Endothelial cell of umbilical vein (primary cell): ENCODE measurements at regions not wholly inside any gene's neighbourhood (a gene's known extent, or its start where the extent isn't known, plus 50 kb on each side); places are given as distances from the start of the nearest gene placed in this dataset.

ENCODE experiments used
- BruUV-seq: library from RNA; stranded (reverse); fragments of 400-500 nt; replicated peaks from 2 replicates; lab custom pipeline; 2021; lab: Mats Ljungman, UMichigan
- CTCF ChIA-PET: fragments of 300-600, 350-600 bp; sonication (Branson Sonifier 250); formaldehyde crosslinking; loops from one replicate; lab custom pipeline; 2021; ENCODE audit warnings: antibody characterized with exemption, inconsistent platforms; lab: Charles Lee
- POLR2A ChIA-PET: fragments of 300-600, 350-600 bp; sonication (Branson Sonifier 250); formaldehyde crosslinking; loops from one replicate; lab custom pipeline; 2021; ENCODE audit warnings: antibody characterized with exemption, inconsistent platforms; lab: Charles Lee
- DNase-seq: peaks from one replicate; pipeline ENCODE4 v3.0.0-alpha.2; 2011; ENCODE audit warnings: low read depth, low spot score
- FAIRE-seq: peaks from 2 replicates; lab custom pipeline; 2011; peaks lifted over from hg19 to GRCh38; lab: Jason Lieb, UNC
- H2AFZ ChIP-seq: 2 replicates; pipeline ENCODE4 v1.6.0; 2012; ENCODE audit warnings: low read depth, low read length, control low read depth, inconsistent platforms
- H3K27ac ChIP-seq: 2 replicates; pipeline ENCODE4 v1.5.1; 2011; ENCODE audit warnings: low read depth, mild to moderate bottlenecking, control low read depth, low read length, moderate library complexity; ENCODE audit not compliant: insufficient read depth
- H3K27me3 ChIP-seq, 2 experiments: 2 replicates each; pipeline versions ENCODE4 v1.6.0 to v1.6.1; 2011; ENCODE audit warnings: low read length in 2 of 2, mixed read lengths in 1 of 2; ENCODE audit not compliant: control insufficient read depth in 2 of 2, insufficient read depth in 2 of 2
- H3K36me3 ChIP-seq, 2 experiments: 2 replicates in 1 of 2; 3 replicates in 1 of 2; pipeline ENCODE4 v1.5.1; 2011; ENCODE audit warnings: low read length in 2 of 2, mild to moderate bottlenecking in 1 of 2, moderate library complexity in 1 of 2; ENCODE audit not compliant: control insufficient read depth in 2 of 2, insufficient read depth in 2 of 2; ENCODE audit errors: extremely low read depth in 1 of 2
- H3K4me1 ChIP-seq: 3 replicates; pipeline ENCODE4 v1.5.1; 2011; ENCODE audit warnings: mild to moderate bottlenecking, low read length; ENCODE audit not compliant: control insufficient read depth, insufficient read depth; ENCODE audit errors: extremely low read depth
- H3K4me2 ChIP-seq: 2 replicates; pipeline ENCODE4 v1.6.1; 2011; ENCODE audit warnings: low read length, control low read depth, mixed read lengths; ENCODE audit not compliant: insufficient read depth
- H3K4me3 ChIP-seq, 3 experiments: fragments of 200-600 bp in 1 of 3; sonication (generic), shearing (Covaris generic) in 1 of 3; replicated peaks in 1 of 3; 2 replicates each; pipeline ENCODE4 v1.5.1; 2011 to 2016; ENCODE audit warnings: control low read depth in 3 of 3, low read length in 3 of 3, mild to moderate bottlenecking in 2 of 3, inconsistent platforms in 1 of 3, low read depth in 1 of 3, moderate library complexity in 1 of 3; ENCODE audit not compliant: insufficient read depth in 1 of 3
- H3K79me2 ChIP-seq: 2 replicates; pipeline ENCODE4 v1.6.0; 2012; ENCODE audit warnings: low read length, inconsistent platforms; ENCODE audit not compliant: control insufficient read depth, insufficient read depth
- H3K9ac ChIP-seq: replicated peaks from 2 replicates; pipeline ENCODE3; 2011; ENCODE audit warnings: low read length, control low read depth; ENCODE audit not compliant: insufficient read depth; ENCODE audit errors: extremely low read depth
- H3K9me1 ChIP-seq: replicated peaks from 3 replicates; pipeline ENCODE4 v1.6.0; 2011; ENCODE audit warnings: mild to moderate bottlenecking, low read length; ENCODE audit not compliant: control insufficient read depth, insufficient read depth; ENCODE audit errors: extremely low read depth
- H3K9me3 ChIP-seq: replicated peaks from 2 replicates; pipeline ENCODE4 v1.5.1; 2012; ENCODE audit warnings: low read length, inconsistent platforms; ENCODE audit not compliant: control insufficient read depth, insufficient read depth
- H4K20me1 ChIP-seq: replicated peaks from 2 replicates; pipeline ENCODE3; 2011; ENCODE audit warnings: mild to moderate bottlenecking, low read length; ENCODE audit not compliant: control insufficient read depth, insufficient read depth; ENCODE audit errors: extremely low read depth
- EZH2 ChIP-seq: IDR thresholded peaks from 2 replicates; pipeline ENCODE4 v1.6.1; 2012; ENCODE audit warnings: borderline replicate concordance, low read depth, mild to moderate bottlenecking, moderate library complexity, low read length, inconsistent platforms; ENCODE audit not compliant: severe bottlenecking
- FOS ChIP-seq: IDR thresholded peaks from 2 replicates; pipeline ENCODE4 v1.6.1; 2011; ENCODE audit warnings: mild to moderate bottlenecking, low read length, moderate library complexity, borderline replicate concordance; ENCODE audit not compliant: insufficient read depth
- GATA2 ChIP-seq: IDR thresholded peaks from 2 replicates; pipeline ENCODE4 v1.7.0; 2011; ENCODE audit warnings: low read depth, mild to moderate bottlenecking, moderate library complexity, mixed read lengths, low read length; ENCODE audit not compliant: insufficient read length, insufficient read depth
- JUN ChIP-seq: IDR thresholded peaks from 2 replicates; pipeline ENCODE4 v1.6.1; 2011; ENCODE audit warnings: borderline replicate concordance, low read depth; ENCODE audit not compliant: insufficient read length, insufficient read depth
- MAX ChIP-seq: IDR thresholded peaks from 2 replicates; pipeline ENCODE4 v1.6.1; 2011; ENCODE audit not compliant: insufficient read depth, insufficient read length
- MYC ChIP-seq: IDR thresholded peaks from one replicate; pipeline ENCODE4 v1.6.1; 2011; ENCODE audit warnings: mild to moderate bottlenecking, low read depth, low read length
- POLR2A ChIP-seq: IDR thresholded peaks from 2 replicates; pipeline ENCODE4 v1.6.1; 2012; ENCODE audit warnings: low read depth, mild to moderate bottlenecking, control low read depth, low read length
- POLR2AphosphoS5 ChIP-seq: IDR thresholded peaks from 2 replicates; pipeline ENCODE4 v1.6.1; 2012; ENCODE audit warnings: low read depth, mild to moderate bottlenecking, control low read depth, low read length, moderate library complexity; ENCODE audit not compliant: insufficient read depth
- dilution Hi-C: fragments of 300-500 bp; cut with MboI; formaldehyde crosslinking; loops from one replicate; pipeline ENCODE4 v1.15.0; 2019; ENCODE audit warnings: low sequenced_read_pairs; ENCODE audit not compliant: extremely low pct_ligation_motif_present
- intact Hi-C: fragments of 100-400 bp; cut with micrococcal nuclease; formaldehyde crosslinking; loops from one replicate; pipeline ENCODE4 v1.10.0; 2022
- TF ChIP-seq, protein P1 (sequence below), 2 donors: IDR thresholded peaks; 1 replicate in 1 of 2; 2 replicates in 1 of 2; pipeline ENCODE4 v1.5.1; 2011; ENCODE audit warnings: low read length in 2 of 2, mild to moderate bottlenecking in 2 of 2, moderate library complexity in 2 of 2, control low read depth in 1 of 2, inconsistent platforms in 1 of 2, low read depth in 1 of 2; ENCODE audit not compliant: insufficient read depth in 1 of 2; ENCODE audit errors: extremely low read depth in 1 of 2

- H3K79me2 ChIP-seq: no peaks in the 10 kb centered on the region
- no peak overlapping the region for H2AFZ ChIP-seq
- DNase-seq (no peak), FAIRE-seq (no peak)
- dilution Hi-C loops (no loop called here), intact Hi-C loops (no loop called here)
- H3K4me1 ChIP-seq: no peaks in the 10 kb centered on the region
- no peaks in the 10 kb centered on the region for H3K27me3 ChIP-seq
- H3K4me3 ChIP-seq: no peak overlapping the region
- no peaks in the 10 kb centered on the region for H3K36me3 ChIP-seq
- no peak overlapping the region for H3K9ac ChIP-seq
- H3K9me3 ChIP-seq: no peaks in the 10 kb centered on the region
- no peaks in the 10 kb centered on the region for H4K20me1 ChIP-seq
- H3K9me1 ChIP-seq: no peaks in the 10 kb centered on the region
- BruUV-seq: no TSS peak
- ChIA-PET POLR2A (no interaction called here), CTCF (no interaction called here)
- no peak overlapping the region for H3K4me2 ChIP-seq
- TF ChIP-seq POLR2AphosphoS5 (no peak), JUN (no peak), GATA2 (no peak), POLR2A (no peak), EZH2 (no peak), MAX (no peak), FOS (no peak), MYC (no peak)
- TF ChIP-seq, protein P1, sequence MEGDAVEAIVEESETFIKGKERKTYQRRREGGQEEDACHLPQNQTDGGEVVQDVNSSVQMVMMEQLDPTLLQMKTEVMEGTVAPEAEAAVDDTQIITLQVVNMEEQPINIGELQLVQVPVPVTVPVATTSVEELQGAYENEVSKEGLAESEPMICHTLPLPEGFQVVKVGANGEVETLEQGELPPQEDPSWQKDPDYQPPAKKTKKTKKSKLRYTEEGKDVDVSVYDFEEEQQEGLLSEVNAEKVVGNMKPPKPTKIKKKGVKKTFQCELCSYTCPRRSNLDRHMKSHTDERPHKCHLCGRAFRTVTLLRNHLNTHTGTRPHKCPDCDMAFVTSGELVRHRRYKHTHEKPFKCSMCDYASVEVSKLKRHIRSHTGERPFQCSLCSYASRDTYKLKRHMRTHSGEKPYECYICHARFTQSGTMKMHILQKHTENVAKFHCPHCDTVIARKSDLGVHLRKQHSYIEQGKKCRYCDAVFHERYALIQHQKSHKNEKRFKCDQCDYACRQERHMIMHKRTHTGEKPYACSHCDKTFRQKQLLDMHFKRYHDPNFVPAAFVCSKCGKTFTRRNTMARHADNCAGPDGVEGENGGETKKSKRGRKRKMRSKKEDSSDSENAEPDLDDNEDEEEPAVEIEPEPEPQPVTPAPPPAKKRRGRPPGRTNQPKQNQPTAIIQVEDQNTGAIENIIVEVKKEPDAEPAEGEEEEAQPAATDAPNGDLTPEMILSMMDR (IDR thresholded peaks at IDR 0.05; ENCODE audit: extremely low read depth in 1 of 2, insufficient read depth in 1 of 2, low read depth in 1 of 2, low read length in 2 of 2): no peak
- no peak overlapping the region for H3K27ac ChIP-seq
Measured at GRCh38 chr16:35637683-35638082, 2178.3 kb downstream of the TP53TG3F start.
